ENCODE measurements at regions not wholly inside any gene's neighbourhood (a gene's known extent, or its start where the extent isn't known, plus 50 kb on each side); places are given as distances from the start of the nearest gene placed in this dataset.

GRCh38 chr7:124219681-124220080, 186.8 kb upstream of the TMEM229A start (continued):
- TF ChIP-seq REST (IDR thresholded peaks at IDR 0.05; ENCODE audit: unreplicated experiment), result no peak

- Mint-ChIP-seq H3K4me1 (no peaks in the 10 kb centered on the region), H3K4me3 (no peak overlapping the region), H3K27me3 (ENCODE audit: insufficient read depth, low read depth, poor library complexity) (no peaks in the 10 kb centered on the region), H3K36me3 (ENCODE audit: low read depth) (no peaks in the 10 kb centered on the region), H3K27ac (no peak overlapping the region), H3K9me3 (no peaks in the 10 kb centered on the region)
- TF ChIP-seq STAT1 (IDR thresholded peaks at IDR 0.05; ENCODE audit: unreplicated experiment) (no peak), EZH2 (IDR thresholded peaks at IDR 0.05; ENCODE audit: low read depth, unreplicated experiment) (no peak), EZH2phosphoT487 (IDR thresholded peaks at IDR 0.05; ENCODE audit: unreplicated experiment) (no peak), REST (IDR thresholded peaks at IDR 0.05; ENCODE audit: unreplicated experiment) (no peak)
- TF ChIP-seq, protein P1, sequence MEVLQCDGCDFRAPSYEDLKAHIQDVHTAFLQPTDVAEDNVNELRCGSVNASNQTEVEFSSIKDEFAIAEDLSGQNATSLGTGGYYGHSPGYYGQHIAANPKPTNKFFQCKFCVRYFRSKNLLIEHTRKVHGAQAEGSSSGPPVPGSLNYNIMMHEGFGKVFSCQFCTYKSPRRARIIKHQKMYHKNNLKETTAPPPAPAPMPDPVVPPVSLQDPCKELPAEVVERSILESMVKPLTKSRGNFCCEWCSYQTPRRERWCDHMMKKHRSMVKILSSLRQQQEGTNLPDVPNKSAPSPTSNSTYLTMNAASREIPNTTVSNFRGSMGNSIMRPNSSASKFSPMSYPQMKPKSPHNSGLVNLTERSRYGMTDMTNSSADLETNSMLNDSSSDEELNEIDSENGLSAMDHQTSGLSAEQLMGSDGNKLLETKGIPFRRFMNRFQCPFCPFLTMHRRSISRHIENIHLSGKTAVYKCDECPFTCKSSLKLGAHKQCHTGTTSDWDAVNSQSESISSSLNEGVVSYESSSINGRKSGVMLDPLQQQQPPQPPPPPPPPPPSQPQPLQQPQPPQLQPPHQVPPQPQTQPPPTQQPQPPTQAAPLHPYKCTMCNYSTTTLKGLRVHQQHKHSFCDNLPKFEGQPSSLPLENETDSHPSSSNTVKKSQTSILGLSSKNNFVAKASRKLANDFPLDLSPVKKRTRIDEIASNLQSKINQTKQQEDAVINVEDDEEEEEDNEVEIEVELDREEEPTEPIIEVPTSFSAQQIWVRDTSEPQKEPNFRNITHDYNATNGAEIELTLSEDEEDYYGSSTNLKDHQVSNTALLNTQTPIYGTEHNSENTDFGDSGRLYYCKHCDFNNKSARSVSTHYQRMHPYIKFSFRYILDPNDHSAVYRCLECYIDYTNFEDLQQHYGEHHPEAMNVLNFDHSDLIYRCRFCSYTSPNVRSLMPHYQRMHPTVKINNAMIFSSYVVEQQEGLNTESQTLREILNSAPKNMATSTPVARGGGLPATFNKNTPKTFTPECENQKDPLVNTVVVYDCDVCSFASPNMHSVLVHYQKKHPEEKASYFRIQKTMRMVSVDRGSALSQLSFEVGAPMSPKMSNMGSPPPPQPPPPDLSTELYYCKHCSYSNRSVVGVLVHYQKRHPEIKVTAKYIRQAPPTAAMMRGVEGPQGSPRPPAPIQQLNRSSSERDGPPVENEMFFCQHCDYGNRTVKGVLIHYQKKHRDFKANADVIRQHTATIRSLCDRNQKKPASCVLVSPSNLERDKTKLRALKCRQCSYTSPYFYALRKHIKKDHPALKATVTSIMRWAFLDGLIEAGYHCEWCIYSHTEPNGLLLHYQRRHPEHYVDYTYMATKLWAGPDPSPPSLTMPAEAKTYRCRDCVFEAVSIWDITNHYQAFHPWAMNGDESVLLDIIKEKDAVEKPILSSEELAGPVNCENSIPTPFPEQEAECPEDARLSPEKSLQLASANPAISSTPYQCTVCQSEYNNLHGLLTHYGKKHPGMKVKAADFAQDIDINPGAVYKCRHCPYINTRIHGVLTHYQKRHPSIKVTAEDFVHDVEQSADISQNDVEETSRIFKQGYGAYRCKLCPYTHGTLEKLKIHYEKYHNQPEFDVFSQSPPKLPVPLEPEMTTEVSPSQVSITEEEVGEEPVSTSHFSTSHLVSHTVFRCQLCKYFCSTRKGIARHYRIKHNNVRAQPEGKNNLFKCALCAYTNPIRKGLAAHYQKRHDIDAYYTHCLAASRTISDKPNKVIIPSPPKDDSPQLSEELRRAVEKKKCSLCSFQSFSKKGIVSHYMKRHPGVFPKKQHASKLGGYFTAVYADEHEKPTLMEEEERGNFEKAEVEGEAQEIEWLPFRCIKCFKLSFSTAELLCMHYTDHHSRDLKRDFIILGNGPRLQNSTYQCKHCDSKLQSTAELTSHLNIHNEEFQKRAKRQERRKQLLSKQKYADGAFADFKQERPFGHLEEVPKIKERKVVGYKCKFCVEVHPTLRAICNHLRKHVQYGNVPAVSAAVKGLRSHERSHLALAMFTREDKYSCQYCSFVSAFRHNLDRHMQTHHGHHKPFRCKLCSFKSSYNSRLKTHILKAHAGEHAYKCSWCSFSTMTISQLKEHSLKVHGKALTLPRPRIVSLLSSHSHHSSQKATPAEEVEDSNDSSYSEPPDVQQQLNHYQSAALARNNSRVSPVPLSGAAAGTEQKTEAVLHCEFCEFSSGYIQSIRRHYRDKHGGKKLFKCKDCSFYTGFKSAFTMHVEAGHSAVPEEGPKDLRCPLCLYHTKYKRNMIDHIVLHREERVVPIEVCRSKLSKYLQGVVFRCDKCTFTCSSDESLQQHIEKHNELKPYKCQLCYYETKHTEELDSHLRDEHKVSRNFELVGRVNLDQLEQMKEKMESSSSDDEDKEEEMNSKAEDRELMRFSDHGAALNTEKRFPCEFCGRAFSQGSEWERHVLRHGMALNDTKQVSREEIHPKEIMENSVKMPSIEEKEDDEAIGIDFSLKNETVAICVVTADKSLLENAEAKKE (CRISPR knock-in tag; IDR thresholded peaks at IDR 0.05), result no peak
- TF ChIP-seq, protein P2, sequence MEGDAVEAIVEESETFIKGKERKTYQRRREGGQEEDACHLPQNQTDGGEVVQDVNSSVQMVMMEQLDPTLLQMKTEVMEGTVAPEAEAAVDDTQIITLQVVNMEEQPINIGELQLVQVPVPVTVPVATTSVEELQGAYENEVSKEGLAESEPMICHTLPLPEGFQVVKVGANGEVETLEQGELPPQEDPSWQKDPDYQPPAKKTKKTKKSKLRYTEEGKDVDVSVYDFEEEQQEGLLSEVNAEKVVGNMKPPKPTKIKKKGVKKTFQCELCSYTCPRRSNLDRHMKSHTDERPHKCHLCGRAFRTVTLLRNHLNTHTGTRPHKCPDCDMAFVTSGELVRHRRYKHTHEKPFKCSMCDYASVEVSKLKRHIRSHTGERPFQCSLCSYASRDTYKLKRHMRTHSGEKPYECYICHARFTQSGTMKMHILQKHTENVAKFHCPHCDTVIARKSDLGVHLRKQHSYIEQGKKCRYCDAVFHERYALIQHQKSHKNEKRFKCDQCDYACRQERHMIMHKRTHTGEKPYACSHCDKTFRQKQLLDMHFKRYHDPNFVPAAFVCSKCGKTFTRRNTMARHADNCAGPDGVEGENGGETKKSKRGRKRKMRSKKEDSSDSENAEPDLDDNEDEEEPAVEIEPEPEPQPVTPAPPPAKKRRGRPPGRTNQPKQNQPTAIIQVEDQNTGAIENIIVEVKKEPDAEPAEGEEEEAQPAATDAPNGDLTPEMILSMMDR (conservative IDR thresholded peaks at IDR 0.05; ENCODE audit: low read depth in 2 of 2), result no peak
- no peak overlapping the region for H3K27ac ChIP-seq (ENCODE audit: low read depth)
- H4K20me1 ChIP-seq (replicated peaks; ENCODE audit: insufficient read depth), result no peaks in the 10 kb centered on the region
- no peak overlapping the region for H2AFZ ChIP-seq
- H3K4me2 ChIP-seq, result no peak overlapping the region
- no peaks in the 10 kb centered on the region for H3K79me2 ChIP-seq (replicated peaks; ENCODE audit: insufficient read depth)
- no peaks in the 10 kb centered on the region for H3K9me2 ChIP-seq (ENCODE audit: insufficient read depth)
- no peak overlapping the region for H3K4me3 ChIP-seq
- DNase-seq (ENCODE audit: low spot score), result no peak
- H3F3A ChIP-seq (replicated peaks; ENCODE audit: low read depth), result no peaks in the 10 kb centered on the region
- H3K4me1 ChIP-seq (ENCODE audit: insufficient read depth), result no peaks in the 10 kb centered on the region
- ATAC-seq, result no peak
- no peaks in the 10 kb centered on the region for H3K27me3 ChIP-seq (ENCODE audit: insufficient read depth)
- no peaks in the 10 kb centered on the region for H3K36me3 ChIP-seq (ENCODE audit: insufficient read depth)
Observed at GRCh38 chr7:124208642-124209041, 175.8 kb upstream of the TMEM229A start.

Measured in GM23338 (cell line).